Keratinocyte (primary cell): ENCODE measurements at regions not wholly inside any gene's neighbourhood (a gene's known extent, or its start where the extent isn't known, plus 50 kb on each side); places are given as distances from the start of the nearest gene placed in this dataset.

Experiments used
- CTCF ChIP-seq, 3 experiments: IDR thresholded peaks in 1 of 3; conservative IDR thresholded peaks in 1 of 3; optimal IDR thresholded peaks in 1 of 3; 2 replicates in 2 of 3; 3 replicates in 1 of 3; pipeline versions ENCODE3 to v1.5.1; 2011; ENCODE audit warnings: low read length in 3 of 3, mild to moderate bottlenecking in 3 of 3, moderate library complexity in 2 of 3, control low read depth in 1 of 3, inconsistent platforms in 1 of 3; ENCODE audit not compliant: insufficient read depth in 2 of 3; ENCODE audit errors: extremely low read depth in 1 of 3
- EZH2 ChIP-seq: IDR thresholded peaks from one replicate; pipeline ENCODE4 v1.6.1; 2012; ENCODE audit warnings: inconsistent platforms, mild to moderate bottlenecking, low read length, moderate library complexity

- TF ChIP-seq EZH2 (no peak), CTCF (optimal IDR thresholded peaks at IDR 0.05 in 1 of 3, IDR thresholded peaks at IDR 0.05 in 1 of 3, conservative IDR thresholded peaks at IDR 0.05 in 1 of 3; ENCODE audit: extremely low read depth in 1 of 3, insufficient read depth in 2 of 3, low read length in 3 of 3) (no peak)
These were observed 560.9 kb upstream of the PKDCC start for GRCh38 chr2:41486948-41487347.
